GM12878 (cell line): ENCODE measurements at regions not wholly inside any gene's neighbourhood (a gene's known extent, or its start where the extent isn't known, plus 50 kb on each side); places are given as distances from the start of the nearest gene placed in this dataset.

Source experiments
- ATAC-seq: fragments of 200-7000 bp; cut with Tn5 transposase; 3 replicates; pipeline ENCODE4 v1.9.1; 2020; ENCODE audit warnings: mild to moderate bottlenecking, moderate library complexity
- BruUV-seq: library from RNA; stranded (reverse); fragments of 400-500 nt; replicated peaks from 2 replicates; lab custom pipeline; 2021; lab: Mats Ljungman, UMichigan
- CTCF ChIA-PET: fragments of 300-600 bp; sonication (Branson Sonifier 250); formaldehyde crosslinking; extraction: SDS; loops from one replicate; lab custom pipeline; 2021; ENCODE audit warnings: inconsistent platforms; lab: Yijun Ruan, JAX
- POLR2A ChIA-PET: fragments of 350-600 bp; formaldehyde crosslinking; extraction: SDS; loops from one replicate; lab custom pipeline; 2021; ENCODE audit warnings: inconsistent platforms; lab: Charles Lee
- RAD21 ChIA-PET: fragments of 300-600 bp; sonication (Branson Sonifier 250); formaldehyde crosslinking; loops from one replicate; lab custom pipeline; 2023; ENCODE audit warnings: antibody characterized with exemption; ENCODE audit not compliant: unreplicated experiment; lab: Charles Lee
- SMC1A ChIA-PET: fragments of 300-600 bp; sonication (Branson Sonifier 250); formaldehyde crosslinking; loops from one replicate; lab custom pipeline; 2023; ENCODE audit not compliant: unreplicated experiment, uncharacterized antibody; lab: Charles Lee
- DNase-seq: peaks from one replicate; pipeline ENCODE4 v3.0.0-alpha.2; 2011; ENCODE audit warnings: low read depth, low spot score
- FAIRE-seq: peaks from 3 replicates; lab custom pipeline; 2011; peaks lifted over from hg19 to GRCh38; lab: Jason Lieb, UNC
- H2AFZ ChIP-seq: 2 replicates; pipeline ENCODE4 v1.6.0; 2011; ENCODE audit warnings: low read depth, low read length, control low read depth; ENCODE audit not compliant: control insufficient read depth
- H3K27ac ChIP-seq: 2 replicates; pipeline ENCODE4 v1.5.1; 2011; ENCODE audit warnings: control low read depth; ENCODE audit not compliant: control insufficient read depth, insufficient read depth
- H3K27me3 ChIP-seq, 2 experiments: replicated peaks in 1 of 2; 2 replicates each; pipeline versions ENCODE4 v1.6.0 to v1.6.1; 2011; ENCODE audit warnings: low read length in 1 of 2; ENCODE audit not compliant: control insufficient read depth in 2 of 2, insufficient read depth in 2 of 2
- H3K36me3 ChIP-seq, 2 experiments: 2 replicates each; pipeline ENCODE4 v1.5.1; 2011; ENCODE audit warnings: low read length in 1 of 2; ENCODE audit not compliant: control insufficient read depth in 2 of 2, insufficient read depth in 2 of 2
- H3K4me1 ChIP-seq: 2 replicates; pipeline ENCODE4 v1.6.1; 2011; ENCODE audit warnings: mild to moderate bottlenecking, low read length, moderate library complexity, mixed read lengths; ENCODE audit not compliant: control insufficient read depth, insufficient read depth
- H3K4me2 ChIP-seq: 2 replicates; pipeline ENCODE4 v1.6.0; 2011; ENCODE audit warnings: control low read depth; ENCODE audit not compliant: control insufficient read depth, insufficient read depth
- H3K4me3 ChIP-seq: fragments of 200-600 bp; sonication (generic); 2 replicates; pipeline ENCODE4 v1.5.1; 2016
- H3K79me2 ChIP-seq: 2 replicates; pipeline ENCODE4 v1.6.0; 2011; ENCODE audit warnings: low read length; ENCODE audit not compliant: control insufficient read depth, insufficient read depth
- H3K9ac ChIP-seq: 2 replicates; pipeline ENCODE4 v1.8.0; 2011; ENCODE audit warnings: low read length, control low read depth, mixed read lengths; ENCODE audit not compliant: control insufficient read depth, insufficient read depth
- H3K9me3 ChIP-seq: replicated peaks from 3 replicates; pipeline ENCODE4 v1.5.1; 2011; ENCODE audit warnings: mild to moderate bottlenecking, low read length; ENCODE audit not compliant: control insufficient read depth, insufficient read depth
- H4K20me1 ChIP-seq: 2 replicates; pipeline ENCODE4 v1.6.0; 2011; ENCODE audit not compliant: control insufficient read depth, insufficient read depth
- ASH2L ChIP-seq: fragments of 300-600, 200-600 bp; sonication (generic); IDR thresholded peaks from 2 replicates; pipeline ENCODE4 v1.6.1; 2017; ENCODE audit warnings: low read depth, mild to moderate bottlenecking, borderline replicate concordance
- BRCA1 ChIP-seq: IDR thresholded peaks from 2 replicates; pipeline ENCODE4 v1.6.1; 2011; ENCODE audit warnings: low read depth, low read length, improper control_type of control experiment
- CBFB ChIP-seq: IDR thresholded peaks from 2 replicates; pipeline ENCODE4 v1.6.1; 2016; ENCODE audit warnings: antibody characterized with exemption, low read depth
- DPF2 ChIP-seq: fragments of 450-650 bp; IDR thresholded peaks from 2 replicates; pipeline ENCODE4 v1.6.1; 2017; ENCODE audit warnings: mild to moderate bottlenecking
- ESRRA ChIP-seq: IDR thresholded peaks from 2 replicates; pipeline ENCODE4 v1.6.1; 2012; ENCODE audit warnings: mild to moderate bottlenecking, low read length, improper control_type of control experiment
- GATAD2B ChIP-seq: fragments of 450-650 bp; conservative IDR thresholded peaks from 2 replicates; pipeline ENCODE4 v1.6.1; 2017; ENCODE audit warnings: low read depth, mild to moderate bottlenecking, moderate library complexity
- NFYA ChIP-seq: IDR thresholded peaks from 2 replicates; pipeline ENCODE4 v1.6.1; 2011; ENCODE audit warnings: low read depth, mild to moderate bottlenecking, low read length, improper control_type of control experiment, borderline replicate concordance
- PML ChIP-seq: IDR thresholded peaks from 2 replicates; pipeline ENCODE4 v1.6.1; 2012; ENCODE audit warnings: low read length, inconsistent platforms
- RFX5 ChIP-seq: IDR thresholded peaks from 2 replicates; pipeline ENCODE4 v1.6.1; 2011; ENCODE audit warnings: low read depth, low read length, improper control_type of control experiment
- SRF ChIP-seq, 2 experiments: IDR thresholded peaks; 2 replicates each; pipeline ENCODE4 v1.6.1; 2011; ENCODE audit warnings: low read depth in 2 of 2, low read length in 2 of 2, mild to moderate bottlenecking in 1 of 2, moderate library complexity in 1 of 2
- ZNF24 ChIP-seq: fragments of 450-650 bp; IDR thresholded peaks from 2 replicates; pipeline ENCODE4 v1.6.1; 2017; ENCODE audit warnings: antibody characterized with exemption, mild to moderate bottlenecking
- ZNF622 ChIP-seq: fragments of 450-650 bp; IDR thresholded peaks from 2 replicates; pipeline ENCODE4 v1.6.1; 2017; ENCODE audit warnings: mild to moderate bottlenecking, inconsistent platforms
- WGBS: methylation state at CpG from one replicate; pipeline ENCODE4 v1.1.6; 2016; ENCODE audit warnings: low lambda C conversion rate; ENCODE audit not compliant: insufficient replicate concordance, insufficient coverage; ENCODE audit errors: missing lambda C conversion rate; 5-methylcytosine and 5-hydroxymethylcytosine counted together
- in situ Hi-C: fragments of 300-500 bp; cut with MboI; formaldehyde crosslinking; loops from 9 replicates; pipeline ENCODE4 v1.14.3; 2018; ENCODE audit warnings: mixed read lengths
- intact Hi-C: fragments of 100-400 bp; cut with micrococcal nuclease; formaldehyde crosslinking; loops from one replicate; pipeline ENCODE4 v1.14.2; 2022; ENCODE audit not compliant: unreplicated experiment
- TF ChIP-seq, protein P1 (sequence below): fragments of 450-650 bp; IDR thresholded peaks from 2 replicates; pipeline ENCODE4 v1.6.1; 2016; ENCODE audit warnings: mild to moderate bottlenecking
- TF ChIP-seq, protein P2 (sequence below): fragments of 450-650 bp; IDR thresholded peaks from 2 replicates; pipeline ENCODE4 v1.6.1; 2017; ENCODE audit warnings: borderline replicate concordance
- TF ChIP-seq, protein P3 (sequence below): fragments of 450-650 bp; IDR thresholded peaks from 2 replicates; pipeline ENCODE4 v1.6.1; 2017; ENCODE audit warnings: mild to moderate bottlenecking
- TF ChIP-seq, protein P4 (sequence below): fragments of 450-650 bp; IDR thresholded peaks from 2 replicates; pipeline ENCODE4 v1.6.1; 2017; ENCODE audit warnings: mild to moderate bottlenecking, moderate library complexity

DNA sequence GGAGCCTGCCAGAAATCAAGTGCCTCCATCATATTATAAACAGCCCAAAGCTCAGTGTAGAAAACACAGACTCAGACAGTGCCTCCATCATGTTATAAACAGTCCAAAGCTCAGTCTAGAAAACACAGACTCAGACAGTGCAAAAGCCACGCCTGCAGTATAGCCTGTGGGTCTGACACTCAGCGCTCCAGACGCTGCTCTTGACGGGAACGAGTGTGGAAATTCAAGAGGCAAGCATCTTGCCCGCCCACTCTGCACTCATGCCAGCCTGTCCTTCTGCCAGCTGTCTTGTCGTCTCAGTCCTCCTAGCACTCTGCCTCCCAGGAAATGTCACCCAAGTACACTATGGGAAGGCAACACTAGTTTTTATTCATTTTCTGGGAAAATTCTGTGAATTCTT is 274.2 kb upstream of the CDH4 start (continued):
- TF ChIP-seq, protein P1, sequence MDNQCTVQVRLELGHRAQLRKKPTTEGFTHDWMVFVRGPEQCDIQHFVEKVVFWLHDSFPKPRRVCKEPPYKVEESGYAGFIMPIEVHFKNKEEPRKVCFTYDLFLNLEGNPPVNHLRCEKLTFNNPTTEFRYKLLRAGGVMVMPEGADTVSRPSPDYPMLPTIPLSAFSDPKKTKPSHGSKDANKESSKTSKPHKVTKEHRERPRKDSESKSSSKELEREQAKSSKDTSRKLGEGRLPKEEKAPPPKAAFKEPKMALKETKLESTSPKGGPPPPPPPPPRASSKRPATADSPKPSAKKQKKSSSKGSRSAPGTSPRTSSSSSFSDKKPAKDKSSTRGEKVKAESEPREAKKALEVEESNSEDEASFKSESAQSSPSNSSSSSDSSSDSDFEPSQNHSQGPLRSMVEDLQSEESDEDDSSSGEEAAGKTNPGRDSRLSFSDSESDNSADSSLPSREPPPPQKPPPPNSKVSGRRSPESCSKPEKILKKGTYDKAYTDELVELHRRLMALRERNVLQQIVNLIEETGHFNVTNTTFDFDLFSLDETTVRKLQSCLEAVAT: no peak
- TF ChIP-seq, protein P2, sequence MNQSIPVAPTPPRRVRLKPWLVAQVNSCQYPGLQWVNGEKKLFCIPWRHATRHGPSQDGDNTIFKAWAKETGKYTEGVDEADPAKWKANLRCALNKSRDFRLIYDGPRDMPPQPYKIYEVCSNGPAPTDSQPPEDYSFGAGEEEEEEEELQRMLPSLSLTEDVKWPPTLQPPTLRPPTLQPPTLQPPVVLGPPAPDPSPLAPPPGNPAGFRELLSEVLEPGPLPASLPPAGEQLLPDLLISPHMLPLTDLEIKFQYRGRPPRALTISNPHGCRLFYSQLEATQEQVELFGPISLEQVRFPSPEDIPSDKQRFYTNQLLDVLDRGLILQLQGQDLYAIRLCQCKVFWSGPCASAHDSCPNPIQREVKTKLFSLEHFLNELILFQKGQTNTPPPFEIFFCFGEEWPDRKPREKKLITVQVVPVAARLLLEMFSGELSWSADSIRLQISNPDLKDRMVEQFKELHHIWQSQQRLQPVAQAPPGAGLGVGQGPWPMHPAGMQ: no peak
- TF ChIP-seq ESRRA (no peak), GATAD2B (no peak)
- TF ChIP-seq, protein P3, sequence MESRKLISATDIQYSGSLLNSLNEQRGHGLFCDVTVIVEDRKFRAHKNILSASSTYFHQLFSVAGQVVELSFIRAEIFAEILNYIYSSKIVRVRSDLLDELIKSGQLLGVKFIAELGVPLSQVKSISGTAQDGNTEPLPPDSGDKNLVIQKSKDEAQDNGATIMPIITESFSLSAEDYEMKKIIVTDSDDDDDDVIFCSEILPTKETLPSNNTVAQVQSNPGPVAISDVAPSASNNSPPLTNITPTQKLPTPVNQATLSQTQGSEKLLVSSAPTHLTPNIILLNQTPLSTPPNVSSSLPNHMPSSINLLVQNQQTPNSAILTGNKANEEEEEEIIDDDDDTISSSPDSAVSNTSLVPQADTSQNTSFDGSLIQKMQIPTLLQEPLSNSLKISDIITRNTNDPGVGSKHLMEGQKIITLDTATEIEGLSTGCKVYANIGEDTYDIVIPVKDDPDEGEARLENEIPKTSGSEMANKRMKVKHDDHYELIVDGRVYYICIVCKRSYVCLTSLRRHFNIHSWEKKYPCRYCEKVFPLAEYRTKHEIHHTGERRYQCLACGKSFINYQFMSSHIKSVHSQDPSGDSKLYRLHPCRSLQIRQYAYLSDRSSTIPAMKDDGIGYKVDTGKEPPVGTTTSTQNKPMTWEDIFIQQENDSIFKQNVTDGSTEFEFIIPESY: no peak

DNA sequence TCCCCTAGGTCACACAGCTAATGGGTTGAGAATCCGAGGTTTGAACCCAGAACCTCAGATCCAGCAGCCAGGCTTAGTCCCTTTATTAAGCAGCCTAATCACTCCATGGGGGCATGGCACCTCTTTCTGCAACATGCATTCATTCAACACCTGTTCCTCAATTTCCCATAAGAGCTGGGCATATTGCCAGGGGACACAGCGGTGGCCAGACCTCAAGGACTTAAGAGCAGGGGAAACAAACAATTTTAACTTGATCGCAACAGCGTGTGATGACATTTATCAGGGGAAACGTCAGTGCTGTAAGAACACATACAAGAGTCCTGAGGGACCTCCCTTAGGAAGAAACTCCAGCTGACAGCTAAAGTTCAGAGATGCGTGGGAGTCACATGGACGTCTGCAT is 267.4 kb upstream of the CDH4 start:
- H3K4me2 ChIP-seq: no peak overlapping the region
- POLR2A ChIA-PET: no interaction called here
- H3K4me1 ChIP-seq: no peaks in the 10 kb centered on the region
- no peaks in the 10 kb centered on the region; the same call in 2 of the 3 replicates for H3K9me3 ChIP-seq
- WGBS: 41% methylated on average over 7 of the region's 7 CpGs
- FAIRE-seq (no peak), DNase-seq (no peak), ATAC-seq (no peak)
- no peaks in the 10 kb centered on the region for H3K27me3 ChIP-seq
- no peak overlapping the region for H2AFZ ChIP-seq
- H3K36me3 ChIP-seq: no peaks in the 10 kb centered on the region
- H4K20me1 ChIP-seq: no peaks in the 10 kb centered on the region
- RAD21 ChIA-PET: no interaction called here
- no peak overlapping the region for H3K9ac ChIP-seq
- no peak overlapping the region for H3K4me3 ChIP-seq
- intact Hi-C loops (no loop called here), in situ Hi-C loops (loop anchor here (25.0 kb wide), 2 partner anchors 453 to 853 kb away; no protein-coding TSS in a partner anchor)
- CTCF ChIA-PET: interaction anchor here (0.7 kb wide), 1 partner anchor 8 kb away, joined by 3 read pairs; no protein-coding TSS in a partner anchor
- H3K27ac ChIP-seq: no peak overlapping the region
- no TSS peak for BruUV-seq
- SMC1A ChIA-PET: interaction anchor here (0.7 to 0.9 kb wide), 2 partner anchors 66 to 203 kb away, joined by 3 to 4 read pairs; no protein-coding TSS in a partner anchor
- H3K79me2 ChIP-seq: no peaks in the 10 kb centered on the region
- TF ChIP-seq, protein P4, sequence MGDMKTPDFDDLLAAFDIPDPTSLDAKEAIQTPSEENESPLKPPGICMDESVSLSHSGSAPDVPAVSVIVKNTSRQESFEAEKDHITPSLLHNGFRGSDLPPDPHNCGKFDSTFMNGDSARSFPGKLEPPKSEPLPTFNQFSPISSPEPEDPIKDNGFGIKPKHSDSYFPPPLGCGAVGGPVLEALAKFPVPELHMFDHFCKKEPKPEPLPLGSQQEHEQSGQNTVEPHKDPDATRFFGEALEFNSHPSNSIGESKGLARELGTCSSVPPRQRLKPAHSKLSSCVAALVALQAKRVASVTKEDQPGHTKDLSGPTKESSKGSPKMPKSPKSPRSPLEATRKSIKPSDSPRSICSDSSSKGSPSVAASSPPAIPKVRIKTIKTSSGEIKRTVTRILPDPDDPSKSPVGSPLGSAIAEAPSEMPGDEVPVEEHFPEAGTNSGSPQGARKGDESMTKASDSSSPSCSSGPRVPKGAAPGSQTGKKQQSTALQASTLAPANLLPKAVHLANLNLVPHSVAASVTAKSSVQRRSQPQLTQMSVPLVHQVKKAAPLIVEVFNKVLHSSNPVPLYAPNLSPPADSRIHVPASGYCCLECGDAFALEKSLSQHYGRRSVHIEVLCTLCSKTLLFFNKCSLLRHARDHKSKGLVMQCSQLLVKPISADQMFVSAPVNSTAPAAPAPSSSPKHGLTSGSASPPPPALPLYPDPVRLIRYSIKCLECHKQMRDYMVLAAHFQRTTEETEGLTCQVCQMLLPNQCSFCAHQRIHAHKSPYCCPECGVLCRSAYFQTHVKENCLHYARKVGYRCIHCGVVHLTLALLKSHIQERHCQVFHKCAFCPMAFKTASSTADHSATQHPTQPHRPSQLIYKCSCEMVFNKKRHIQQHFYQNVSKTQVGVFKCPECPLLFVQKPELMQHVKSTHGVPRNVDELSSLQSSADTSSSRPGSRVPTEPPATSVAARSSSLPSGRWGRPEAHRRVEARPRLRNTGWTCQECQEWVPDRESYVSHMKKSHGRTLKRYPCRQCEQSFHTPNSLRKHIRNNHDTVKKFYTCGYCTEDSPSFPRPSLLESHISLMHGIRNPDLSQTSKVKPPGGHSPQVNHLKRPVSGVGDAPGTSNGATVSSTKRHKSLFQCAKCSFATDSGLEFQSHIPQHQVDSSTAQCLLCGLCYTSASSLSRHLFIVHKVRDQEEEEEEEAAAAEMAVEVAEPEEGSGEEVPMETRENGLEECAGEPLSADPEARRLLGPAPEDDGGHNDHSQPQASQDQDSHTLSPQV: no peak
- TF ChIP-seq BRCA1 (no peak), ZNF24 (no peak), RFX5 (no peak), ZNF622 (no peak), NFYA (no peak), CBFB (no peak), DPF2 (no peak), SRF (IDR thresholded peaks at IDR 0.05; ENCODE audit: low read depth in 2 of 2, low read length in 2 of 2) (no peak), ASH2L (no peak), PML (no peak)
